HG02973 (cell line): ENCODE measurements at regions not wholly inside any gene's neighbourhood (a gene's known extent, or its start where the extent isn't known, plus 50 kb on each side); places are given as distances from the start of the nearest gene placed in this dataset.
"Not testable (repeated sequence)": the region's sequence is repeated elsewhere in the genome, so short reads cannot be mapped to it uniquely, and the experiment has no call there.

Source experiments
- ATAC-seq: cut with Tn5 transposase; IDR thresholded peaks from one replicate; pipeline ENCODE4 v1.9.1; 2021; ENCODE audit warnings: moderate library complexity; ENCODE audit not compliant: unreplicated experiment

- no peak for ATAC-seq
Measured at GRCh38 chr3:72052841-72053409, 268.0 kb upstream of the PROK2 start.

- no peak for ATAC-seq
Measured at GRCh38 chr3:72050771-72051170, 265.8 kb upstream of the PROK2 start.

GRCh38 chr3:72050048-72050632 is 265.2 kb upstream of the PROK2 start:
- no peak for ATAC-seq

GRCh38 chr3:72049300-72049699 is 264.4 kb upstream of the PROK2 start:
- ATAC-seq: no peak

GRCh38 chr3:72048873-72049272 is 263.9 kb upstream of the PROK2 start:
- no peak for ATAC-seq

GRCh38 chr3:72047221-72047871 is 262.4 kb upstream of the PROK2 start:
- no peak for ATAC-seq

- no peak for ATAC-seq
Measured at GRCh38 chr3:72044231-72044855, 259.4 kb upstream of the PROK2 start.

- no peak for ATAC-seq
Measured at GRCh38 chr3:72043204-72044133, 258.5 kb upstream of the PROK2 start.

GRCh38 chr3:72042397-72043203 is 257.7 kb upstream of the PROK2 start:
- ATAC-seq: no peak

GRCh38 chr3:72041511-72041910 is 256.6 kb upstream of the PROK2 start:
- no peak for ATAC-seq

- no peak for ATAC-seq
Measured at GRCh38 chr3:72041076-72041475, 256.1 kb upstream of the PROK2 start.

GRCh38 chr3:72039677-72040076 is 254.7 kb upstream of the PROK2 start:
- ATAC-seq: no peak

GRCh38 chr3:72036899-72037298 is 252.0 kb upstream of the PROK2 start:
- ATAC-seq: no peak

- ATAC-seq: no peak
Measured at GRCh38 chr3:72035606-72036005, 250.7 kb upstream of the PROK2 start.

GRCh38 chr3:72034986-72035385 is 250.0 kb upstream of the PROK2 start:
- ATAC-seq: no peak

- no peak for ATAC-seq
Measured at GRCh38 chr3:72033666-72034428, 248.9 kb upstream of the PROK2 start.

GRCh38 chr3:72032441-72033135 is 247.6 kb upstream of the PROK2 start:
- ATAC-seq: no peak

GRCh38 chr3:72031581-72031980 is 246.6 kb upstream of the PROK2 start:
- ATAC-seq: no peak

- not testable (repeated sequence) for ATAC-seq
Measured at GRCh38 chr3:72030296-72030695, 245.3 kb upstream of the PROK2 start.
